Neural cell (in vitro differentiated cells): ENCODE measurements at regions not wholly inside any gene's neighbourhood (a gene's known extent, or its start where the extent isn't known, plus 50 kb on each side); places are given as distances from the start of the nearest gene placed in this dataset.

Experiments used
- EP300 ChIP-seq: fragments of 450-650 bp; conservative IDR thresholded peaks from 2 replicates; pipeline ENCODE4 v1.6.1; 2014; ENCODE audit warnings: antibody characterized with exemption, mild to moderate bottlenecking, moderate library complexity; ENCODE audit not compliant: poor library complexity, severe bottlenecking
- EZH2 ChIP-seq: fragments of 200-600, 300-800 bp; shearing (Covaris generic), sonication (generic); IDR thresholded peaks from 2 replicates; pipeline ENCODE4 v1.6.1; 2014; ENCODE audit warnings: antibody characterized with exemption, low read length, borderline replicate concordance, mild to moderate bottlenecking; ENCODE audit not compliant: insufficient read depth, poor library complexity, severe bottlenecking
- MXI1 ChIP-seq: fragments of 450-650 bp; conservative IDR thresholded peaks from 2 replicates; pipeline ENCODE4 v1.6.1; 2014; ENCODE audit warnings: antibody characterized with exemption, mild to moderate bottlenecking; ENCODE audit not compliant: poor library complexity, severe bottlenecking
- POLR2AphosphoS5 ChIP-seq: IDR thresholded peaks from 2 replicates; pipeline ENCODE4 v1.6.1; 2012
- RAD21 ChIP-seq: fragments of 450-650 bp; conservative IDR thresholded peaks from 2 replicates; pipeline ENCODE4 v1.6.1; 2014; ENCODE audit warnings: antibody characterized with exemption, mild to moderate bottlenecking, moderate library complexity
- SMC3 ChIP-seq: fragments of 450-650 bp; conservative IDR thresholded peaks from 2 replicates; pipeline ENCODE4 v1.6.1; 2014; ENCODE audit warnings: antibody characterized with exemption, mild to moderate bottlenecking, moderate library complexity; ENCODE audit not compliant: poor library complexity
- TAF1 ChIP-seq: IDR thresholded peaks from 2 replicates; pipeline ENCODE4 v1.6.1; 2012; ENCODE audit warnings: low read depth
- TF ChIP-seq, protein P1 (sequence below): fragments of 450-650 bp; IDR thresholded peaks from 2 replicates; pipeline ENCODE4 v1.5.1; 2014; ENCODE audit warnings: antibody characterized with exemption, mild to moderate bottlenecking, moderate library complexity; ENCODE audit not compliant: poor library complexity, severe bottlenecking
- TF ChIP-seq, protein P2 (sequence below): IDR thresholded peaks from 2 replicates; pipeline ENCODE4 v1.6.1; 2012; ENCODE audit warnings: borderline replicate concordance

DNA sequence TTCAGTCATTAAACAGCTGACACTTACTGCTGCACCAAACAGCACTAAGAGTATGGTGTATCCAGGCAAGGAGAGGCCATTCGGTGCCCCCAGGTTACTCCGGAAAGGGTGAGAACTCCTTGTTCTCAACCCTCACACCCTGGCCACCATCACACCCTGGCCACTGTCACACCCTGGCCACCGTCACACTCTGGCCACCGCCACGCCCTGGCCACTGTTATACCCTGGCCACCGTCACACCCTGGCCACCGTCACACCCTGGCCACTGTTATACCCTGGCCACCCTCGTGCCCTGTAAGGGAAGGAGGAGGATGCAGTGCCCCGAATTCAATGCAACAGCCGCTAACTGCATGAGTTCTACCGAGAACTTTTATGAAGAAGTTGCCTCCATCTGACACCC lies 644.4 kb downstream of the TBC1D22A start:
- TF ChIP-seq, protein P1, sequence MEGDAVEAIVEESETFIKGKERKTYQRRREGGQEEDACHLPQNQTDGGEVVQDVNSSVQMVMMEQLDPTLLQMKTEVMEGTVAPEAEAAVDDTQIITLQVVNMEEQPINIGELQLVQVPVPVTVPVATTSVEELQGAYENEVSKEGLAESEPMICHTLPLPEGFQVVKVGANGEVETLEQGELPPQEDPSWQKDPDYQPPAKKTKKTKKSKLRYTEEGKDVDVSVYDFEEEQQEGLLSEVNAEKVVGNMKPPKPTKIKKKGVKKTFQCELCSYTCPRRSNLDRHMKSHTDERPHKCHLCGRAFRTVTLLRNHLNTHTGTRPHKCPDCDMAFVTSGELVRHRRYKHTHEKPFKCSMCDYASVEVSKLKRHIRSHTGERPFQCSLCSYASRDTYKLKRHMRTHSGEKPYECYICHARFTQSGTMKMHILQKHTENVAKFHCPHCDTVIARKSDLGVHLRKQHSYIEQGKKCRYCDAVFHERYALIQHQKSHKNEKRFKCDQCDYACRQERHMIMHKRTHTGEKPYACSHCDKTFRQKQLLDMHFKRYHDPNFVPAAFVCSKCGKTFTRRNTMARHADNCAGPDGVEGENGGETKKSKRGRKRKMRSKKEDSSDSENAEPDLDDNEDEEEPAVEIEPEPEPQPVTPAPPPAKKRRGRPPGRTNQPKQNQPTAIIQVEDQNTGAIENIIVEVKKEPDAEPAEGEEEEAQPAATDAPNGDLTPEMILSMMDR = no peak
- TF ChIP-seq POLR2AphosphoS5 (no peak), EZH2 (no peak), MXI1 (no peak), RAD21 (no peak), SMC3 (no peak), TAF1 (no peak), EP300 (no peak)
- TF ChIP-seq, protein P2, sequence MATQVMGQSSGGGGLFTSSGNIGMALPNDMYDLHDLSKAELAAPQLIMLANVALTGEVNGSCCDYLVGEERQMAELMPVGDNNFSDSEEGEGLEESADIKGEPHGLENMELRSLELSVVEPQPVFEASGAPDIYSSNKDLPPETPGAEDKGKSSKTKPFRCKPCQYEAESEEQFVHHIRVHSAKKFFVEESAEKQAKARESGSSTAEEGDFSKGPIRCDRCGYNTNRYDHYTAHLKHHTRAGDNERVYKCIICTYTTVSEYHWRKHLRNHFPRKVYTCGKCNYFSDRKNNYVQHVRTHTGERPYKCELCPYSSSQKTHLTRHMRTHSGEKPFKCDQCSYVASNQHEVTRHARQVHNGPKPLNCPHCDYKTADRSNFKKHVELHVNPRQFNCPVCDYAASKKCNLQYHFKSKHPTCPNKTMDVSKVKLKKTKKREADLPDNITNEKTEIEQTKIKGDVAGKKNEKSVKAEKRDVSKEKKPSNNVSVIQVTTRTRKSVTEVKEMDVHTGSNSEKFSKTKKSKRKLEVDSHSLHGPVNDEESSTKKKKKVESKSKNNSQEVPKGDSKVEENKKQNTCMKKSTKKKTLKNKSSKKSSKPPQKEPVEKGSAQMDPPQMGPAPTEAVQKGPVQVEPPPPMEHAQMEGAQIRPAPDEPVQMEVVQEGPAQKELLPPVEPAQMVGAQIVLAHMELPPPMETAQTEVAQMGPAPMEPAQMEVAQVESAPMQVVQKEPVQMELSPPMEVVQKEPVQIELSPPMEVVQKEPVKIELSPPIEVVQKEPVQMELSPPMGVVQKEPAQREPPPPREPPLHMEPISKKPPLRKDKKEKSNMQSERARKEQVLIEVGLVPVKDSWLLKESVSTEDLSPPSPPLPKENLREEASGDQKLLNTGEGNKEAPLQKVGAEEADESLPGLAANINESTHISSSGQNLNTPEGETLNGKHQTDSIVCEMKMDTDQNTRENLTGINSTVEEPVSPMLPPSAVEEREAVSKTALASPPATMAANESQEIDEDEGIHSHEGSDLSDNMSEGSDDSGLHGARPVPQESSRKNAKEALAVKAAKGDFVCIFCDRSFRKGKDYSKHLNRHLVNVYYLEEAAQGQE = no peak
